ENCODE measurements at regions not wholly inside any gene's neighbourhood (a gene's known extent, or its start where the extent isn't known, plus 50 kb on each side); places are given as distances from the start of the nearest gene placed in this dataset.

GRCh38 chr5:142390334-142390733 is 65.5 kb upstream of the SPRY4 start:
- TF ChIP-seq ZNF8 (CRISPR knock-in tag; IDR thresholded peaks at IDR 0.05): no peak
- no peak for TF ChIP-seq BACH2 (CRISPR knock-in tag; IDR thresholded peaks at IDR 0.05; ENCODE audit: borderline replicate concordance)
- TF ChIP-seq POU6F1 (CRISPR knock-in tag; IDR thresholded peaks at IDR 0.05; ENCODE audit: borderline replicate concordance, low read depth): no peak
- no peak for TF ChIP-seq TCF4 (CRISPR knock-in tag; IDR thresholded peaks at IDR 0.05; ENCODE audit: borderline replicate concordance)
- no peak for TF ChIP-seq SNAI2 (CRISPR knock-in tag; IDR thresholded peaks at IDR 0.05)
- TF ChIP-seq CSDC2 (CRISPR knock-in tag; IDR thresholded peaks at IDR 0.05): no peak
- TF ChIP-seq, protein P1, sequence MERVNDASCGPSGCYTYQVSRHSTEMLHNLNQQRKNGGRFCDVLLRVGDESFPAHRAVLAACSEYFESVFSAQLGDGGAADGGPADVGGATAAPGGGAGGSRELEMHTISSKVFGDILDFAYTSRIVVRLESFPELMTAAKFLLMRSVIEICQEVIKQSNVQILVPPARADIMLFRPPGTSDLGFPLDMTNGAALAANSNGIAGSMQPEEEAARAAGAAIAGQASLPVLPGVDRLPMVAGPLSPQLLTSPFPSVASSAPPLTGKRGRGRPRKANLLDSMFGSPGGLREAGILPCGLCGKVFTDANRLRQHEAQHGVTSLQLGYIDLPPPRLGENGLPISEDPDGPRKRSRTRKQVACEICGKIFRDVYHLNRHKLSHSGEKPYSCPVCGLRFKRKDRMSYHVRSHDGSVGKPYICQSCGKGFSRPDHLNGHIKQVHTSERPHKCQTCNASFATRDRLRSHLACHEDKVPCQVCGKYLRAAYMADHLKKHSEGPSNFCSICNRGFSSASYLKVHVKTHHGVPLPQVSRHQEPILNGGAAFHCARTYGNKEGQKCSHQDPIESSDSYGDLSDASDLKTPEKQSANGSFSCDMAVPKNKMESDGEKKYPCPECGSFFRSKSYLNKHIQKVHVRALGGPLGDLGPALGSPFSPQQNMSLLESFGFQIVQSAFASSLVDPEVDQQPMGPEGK (CRISPR knock-in tag; IDR thresholded peaks at IDR 0.05; ENCODE audit: borderline replicate concordance): no peak
- TF ChIP-seq ARNTL (CRISPR knock-in tag; IDR thresholded peaks at IDR 0.05; ENCODE audit: borderline replicate concordance, low read depth): no peak
- TF ChIP-seq TSHZ2 (CRISPR knock-in tag; IDR thresholded peaks at IDR 0.05): no peak
- no peak for TF ChIP-seq ZFP3 (CRISPR knock-in tag; IDR thresholded peaks at IDR 0.05)
- no peak for TF ChIP-seq GLIS3 (CRISPR knock-in tag; IDR thresholded peaks at IDR 0.05)
- no peak for TF ChIP-seq RARB (CRISPR knock-in tag; IDR thresholded peaks at IDR 0.05)
- peak; percentile 47 for ATAC-seq

GRCh38 chr5:142388696-142389095 is 63.9 kb upstream of the SPRY4 start:
- no peak for ATAC-seq
- no peak for TF ChIP-seq ZFP30 (CRISPR knock-in tag; IDR thresholded peaks at IDR 0.05)
- TF ChIP-seq ZC3H10 (CRISPR knock-in tag; IDR thresholded peaks at IDR 0.05): no peak
- no peak for TF ChIP-seq ARNTL (CRISPR knock-in tag; IDR thresholded peaks at IDR 0.05; ENCODE audit: borderline replicate concordance, low read depth)
- no peak for TF ChIP-seq SNAI2 (CRISPR knock-in tag; IDR thresholded peaks at IDR 0.05)
- TF ChIP-seq ZNF70 (CRISPR knock-in tag; IDR thresholded peaks at IDR 0.05): no peak
- no peak for TF ChIP-seq CREB5 (CRISPR knock-in tag; IDR thresholded peaks at IDR 0.05; ENCODE audit: low read depth)
- no peak for TF ChIP-seq BACH2 (CRISPR knock-in tag; IDR thresholded peaks at IDR 0.05; ENCODE audit: borderline replicate concordance)
- no peak for TF ChIP-seq TSHZ2 (CRISPR knock-in tag; IDR thresholded peaks at IDR 0.05)
- no peak for TF ChIP-seq PPARA (CRISPR knock-in tag; IDR thresholded peaks at IDR 0.05; ENCODE audit: borderline replicate concordance)
- no peak for TF ChIP-seq GLIS3 (CRISPR knock-in tag; IDR thresholded peaks at IDR 0.05)
- no peak for TF ChIP-seq CSRNP3 (CRISPR knock-in tag; IDR thresholded peaks at IDR 0.05)
- TF ChIP-seq TCF4 (CRISPR knock-in tag; IDR thresholded peaks at IDR 0.05; ENCODE audit: borderline replicate concordance): no peak
- no peak for TF ChIP-seq RARB (CRISPR knock-in tag; IDR thresholded peaks at IDR 0.05)
- TF ChIP-seq ZNF8 (CRISPR knock-in tag; IDR thresholded peaks at IDR 0.05): no peak

All from SK-N-SH treated with all-trans-retinoic acid at 6 μM for 48 hours (cell line).